Esophagus muscularis mucosa (tissue), 4 donors: ENCODE measurements at regions not wholly inside any gene's neighbourhood (a gene's known extent, or its start where the extent isn't known, plus 50 kb on each side); places are given as distances from the start of the nearest gene placed in this dataset.

Source experiments
- DNase-seq: peaks from one replicate; pipeline ENCODE4 v3.0.0-alpha.2; 2017; ENCODE audit errors: extremely low spot score
- H3K27ac ChIP-seq, 4 donors: fragments of 200-600 bp; sonication (generic); replicated peaks in 1 of 4; 1 replicate in 3 of 4; 2 replicates in 1 of 4; pipeline ENCODE4 v1.5.1; 2016 to 2019; ENCODE audit warnings: mild to moderate bottlenecking in 1 of 4
- H3K27me3 ChIP-seq, 4 donors: fragments of 200-600 bp; sonication (generic); one replicate each; pipeline versions ENCODE4 v1.5.1 to v1.6.0; 2016 to 2019
- H3K36me3 ChIP-seq, 4 donors: fragments of 200-600 bp; sonication (generic); one replicate each; pipeline ENCODE4 v1.5.1; 2016 to 2019
- H3K4me1 ChIP-seq, 4 donors: fragments of 200-600 bp; sonication (generic); one replicate each; pipeline ENCODE4 v1.5.1; 2016 to 2019
- H3K4me3 ChIP-seq, 4 donors: fragments of 200-600 bp; sonication (generic); 1 replicate in 2 of 4; 2 replicates in 2 of 4; pipeline ENCODE4 v1.5.1; 2016 to 2019; ENCODE audit warnings: mild to moderate bottlenecking in 4 of 4, moderate library complexity in 1 of 4
- H3K9me3 ChIP-seq, 4 donors: fragments of 200-600 bp; sonication (generic); 1 replicate in 3 of 4; 2 replicates in 1 of 4; pipeline ENCODE4 v1.5.1; 2016 to 2019
- CTCF ChIP-seq, 3 experiments: fragments of 200-600 bp in 2 of 3; fragments of 450-650 bp in 1 of 3; sonication (generic) in 2 of 3; IDR thresholded peaks; one replicate each; pipeline ENCODE4 v1.5.1; 2017 to 2019; ENCODE audit warnings: antibody characterized with exemption in 3 of 3, mild to moderate bottlenecking in 2 of 3, moderate library complexity in 1 of 3
- EP300 ChIP-seq: sonication (generic); formaldehyde crosslinking; IDR thresholded peaks from one replicate; pipeline ENCODE4 v1.6.1; 2017; ENCODE audit warnings: antibody characterized with exemption
- POLR2A ChIP-seq: fragments of 450-650 bp; IDR thresholded peaks from one replicate; pipeline ENCODE4 v1.6.1; 2017; ENCODE audit warnings: antibody characterized with exemption, moderate library complexity, mild to moderate bottlenecking, low read depth
- POLR2AphosphoS5 ChIP-seq, 2 donors: sonication (generic); formaldehyde crosslinking; IDR thresholded peaks; one replicate each; pipeline ENCODE4 v1.6.1; 2017; ENCODE audit warnings: antibody characterized with exemption in 2 of 2
- WGBS: methylation state at CpG from one replicate; pipeline ENCODE4 v1.1.5; 2018; 5-methylcytosine and 5-hydroxymethylcytosine counted together
- intact Hi-C: fragments of 100-400 bp; cut with DNase I; formaldehyde crosslinking; loops from one replicate; pipeline ENCODE4 v1.15.1; 2023

GRCh38 chr5:6826756-6827155 lies 113.5 kb downstream of the TENT4A start:
- Histone ChIP-seq H3K27me3 (peaks cover 0 to 27% (median 0%) of the 10 kb centered on the region in 4 donors), H3K4me1 (no peaks in the 10 kb centered on the region), H3K9me3 (peaks cover 0 to 3% (median under 1%) of the 10 kb centered on the region in 4 donors), H3K4me3 (no peak overlapping the region), H3K27ac (no peak overlapping the region), H3K36me3 (no peaks in the 10 kb centered on the region)
- 83% methylated on average over 6 of the region's 6 CpGs for WGBS
- intact Hi-C loops: no loop called here
- DNase-seq: peak; percentile 64
- TF ChIP-seq POLR2A: no peak
- no peak for TF ChIP-seq POLR2AphosphoS5 (IDR thresholded peaks at IDR 0.05)
- TF ChIP-seq EP300: no peak

- Histone ChIP-seq H3K36me3 (no peaks in the 10 kb centered on the region), H3K4me3 (no peak overlapping the region), H3K4me1 (peaks cover 0 to 4% (median 0%) of the 10 kb centered on the region in 4 donors), H3K27me3 (peaks cover 0 to 26% (median 0%) of the 10 kb centered on the region in 4 donors), H3K27ac (no peak overlapping the region), H3K9me3 (no peaks in the 10 kb centered on the region)
- DNase-seq: peak; percentile 42
- TF ChIP-seq EP300 (no peak), POLR2AphosphoS5 (IDR thresholded peaks at IDR 0.05) (no peak), POLR2A (no peak), CTCF (IDR thresholded peaks at IDR 0.05) (no peak)
- intact Hi-C loops: no loop called here
- 60% methylated on average over 8 of the region's 9 CpGs for WGBS
Measured at GRCh38 chr5:6827526-6828219, 114.4 kb downstream of the TENT4A start.

GRCh38 chr5:6829150-6829784 lies 116.0 kb downstream of the TENT4A start:
- Histone ChIP-seq H3K36me3 (no peaks in the 10 kb centered on the region), H3K4me3 (no peak overlapping the region), H3K9me3 (no peaks in the 10 kb centered on the region), H3K27me3 (peaks cover 0 to 15% (median 0%) of the 10 kb centered on the region in 4 donors), H3K4me1 (peaks cover 7 to 13% (median 7%) of the 10 kb centered on the region in 4 donors), H3K27ac (no peak overlapping the region)
- 71% methylated on average over 5 of the region's 5 CpGs for WGBS
- intact Hi-C loops: no loop called here
- peak; percentile 60 for DNase-seq
- TF ChIP-seq CTCF (IDR thresholded peaks at IDR 0.05) (no peak), POLR2A (no peak), EP300 (no peak), POLR2AphosphoS5 (IDR thresholded peaks at IDR 0.05) (no peak)

GRCh38 chr5:6830643-6831239 lies 117.5 kb downstream of the TENT4A start:
- H3K36me3 ChIP-seq: no peaks in the 10 kb centered on the region
- no peak for DNase-seq
- H3K9me3 ChIP-seq: no peaks in the 10 kb centered on the region
- WGBS: 86% methylated on average over 15 of the region's 15 CpGs
- no peak for TF ChIP-seq EP300
- no peak for TF ChIP-seq POLR2AphosphoS5 (IDR thresholded peaks at IDR 0.05)
- no peak for TF ChIP-seq POLR2A
- TF ChIP-seq CTCF (IDR thresholded peaks at IDR 0.05): no peak
- H3K27me3 ChIP-seq: peaks cover 0 to 10% (median 0%) of the 10 kb centered on the region in 4 donors
- no peak overlapping the region for H3K4me3 ChIP-seq
- intact Hi-C loops: no loop called here
- H3K27ac ChIP-seq: no peak overlapping the region
- peaks cover 7 to 13% (median 7%) of the 10 kb centered on the region in 4 donors for H3K4me1 ChIP-seq
